NCI-H187 treated with DMSO at 0.1 percent for 48 hours (cell line): ENCODE measurements at regions not wholly inside any gene's neighbourhood (a gene's known extent, or its start where the extent isn't known, plus 50 kb on each side); places are given as distances from the start of the nearest gene placed in this dataset.
"Not testable (repeated sequence)": the region's sequence is repeated elsewhere in the genome, so short reads cannot be mapped to it uniquely, and the experiment has no call there.

ENCODE experiments used
- DNase-seq: peaks from one replicate; lab custom pipeline; 2025; lab: John Stamatoyannopoulos, UW

DNA sequence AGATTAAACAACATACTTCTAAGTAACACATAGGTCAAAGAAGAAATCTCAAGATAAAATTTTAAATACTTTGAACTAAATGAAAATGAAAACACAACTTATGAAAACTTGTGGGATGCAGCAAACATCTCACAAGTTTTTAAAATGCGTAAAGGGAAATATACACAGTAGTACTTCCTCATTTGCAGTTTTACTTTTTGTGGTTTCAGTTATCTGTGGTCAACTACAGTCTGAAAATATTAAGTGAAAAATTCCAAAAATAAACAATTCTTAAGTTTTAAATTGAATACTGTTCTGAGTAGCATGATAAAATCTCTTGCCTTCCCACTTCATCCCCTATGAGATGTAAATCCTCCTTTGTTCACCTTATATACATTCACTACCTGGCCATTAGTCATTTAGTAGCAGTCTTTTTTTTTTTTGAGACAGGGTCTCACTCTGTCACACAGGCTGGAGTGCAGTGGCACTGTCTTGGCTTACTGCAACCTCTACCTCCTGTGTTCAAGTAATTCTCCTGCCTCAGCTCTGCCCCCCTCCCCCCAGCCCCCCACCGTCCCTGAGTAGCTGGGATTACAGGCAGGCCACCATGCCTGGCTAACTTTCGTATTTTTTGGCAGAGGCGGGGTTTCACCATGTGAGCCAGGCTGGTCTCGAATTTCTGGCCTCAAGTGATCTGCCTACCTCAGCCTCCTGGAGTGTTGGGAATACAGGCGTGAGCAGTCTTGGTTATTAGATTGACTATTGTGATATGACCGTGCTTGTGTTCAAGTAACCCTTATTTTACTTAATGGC lies 154.6 kb upstream of the AHI1 start:
- DNase-seq, result no peak

DNA sequence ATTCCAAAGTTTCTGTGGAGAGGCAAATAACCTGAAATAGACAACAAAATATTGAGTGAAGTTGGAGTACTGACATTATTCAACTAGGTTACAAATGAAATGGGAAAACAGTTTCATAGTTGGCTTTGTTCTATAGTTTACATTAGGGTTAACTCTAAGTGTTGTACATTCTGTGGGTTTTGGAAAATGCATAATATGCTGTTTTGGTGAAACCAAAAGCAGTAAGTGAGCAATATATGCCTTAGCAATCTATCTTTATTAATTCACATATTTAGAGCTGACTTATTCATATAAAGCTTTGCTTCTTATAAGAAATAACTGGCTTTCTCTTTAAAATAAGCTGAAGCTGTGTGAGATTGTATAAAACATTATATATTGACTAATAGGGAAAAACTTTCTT lies 157.5 kb upstream of the AHI1 start:
- no peak for DNase-seq

DNA sequence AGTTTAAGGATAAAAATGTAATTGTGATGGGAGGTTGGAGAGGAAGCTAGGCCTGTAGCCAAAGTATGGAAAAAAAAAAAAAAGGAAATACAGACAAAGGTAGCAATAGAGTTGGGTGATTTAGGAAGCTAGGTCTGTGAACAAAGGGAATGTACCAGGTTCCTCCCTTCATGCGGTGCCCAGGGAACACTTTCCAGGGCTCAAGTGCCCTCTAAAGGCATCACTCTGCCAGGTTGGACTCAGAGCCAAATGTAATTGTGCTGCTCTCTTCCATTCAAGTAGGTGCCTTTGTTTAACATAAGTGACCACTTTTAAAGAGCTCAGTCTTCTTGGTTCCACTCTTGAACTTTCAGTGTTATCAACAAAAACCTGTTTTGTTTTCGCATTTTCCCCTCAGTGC lies 159.7 kb upstream of the AHI1 start:
- peak; percentile 76 for DNase-seq

DNA sequence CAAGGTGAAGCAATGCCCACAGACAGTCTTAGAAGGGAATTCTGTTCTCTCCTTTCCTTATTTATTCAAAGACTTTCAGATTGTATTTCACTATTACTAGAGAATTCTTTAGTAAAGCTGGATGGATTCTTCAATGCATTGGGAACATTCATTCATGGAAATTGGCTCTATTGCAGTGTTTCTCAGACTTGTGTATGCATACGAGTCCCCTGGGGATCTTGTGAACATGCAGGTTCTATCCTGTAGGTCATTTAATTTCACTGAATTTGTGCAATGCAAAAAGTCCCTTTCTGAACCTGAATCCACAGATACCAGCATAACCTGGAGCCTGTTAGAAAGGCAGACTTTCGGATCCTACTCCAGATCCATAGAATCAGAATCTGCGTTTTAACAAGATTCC lies 160.9 kb upstream of the AHI1 start:
- no peak for DNase-seq

DNA sequence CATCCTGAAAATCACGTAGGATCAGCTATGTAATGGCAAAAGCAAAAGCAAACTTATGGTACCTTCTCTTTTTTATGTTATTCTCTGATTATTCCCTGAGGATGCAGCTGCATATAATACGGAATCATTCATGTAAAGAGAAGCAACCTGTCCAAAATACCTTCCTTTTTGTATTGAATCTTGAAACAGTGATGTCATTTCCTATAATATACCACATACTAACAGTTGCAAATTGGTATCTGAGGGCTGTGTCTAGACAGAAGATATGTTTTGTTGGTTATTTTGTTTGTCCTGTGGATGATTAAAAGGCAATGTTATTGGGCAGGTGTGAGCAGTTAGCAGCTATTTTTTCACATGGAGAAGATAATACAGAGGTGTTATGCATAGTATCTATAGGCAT lies 161.4 kb upstream of the AHI1 start:
- no peak for DNase-seq

DNA sequence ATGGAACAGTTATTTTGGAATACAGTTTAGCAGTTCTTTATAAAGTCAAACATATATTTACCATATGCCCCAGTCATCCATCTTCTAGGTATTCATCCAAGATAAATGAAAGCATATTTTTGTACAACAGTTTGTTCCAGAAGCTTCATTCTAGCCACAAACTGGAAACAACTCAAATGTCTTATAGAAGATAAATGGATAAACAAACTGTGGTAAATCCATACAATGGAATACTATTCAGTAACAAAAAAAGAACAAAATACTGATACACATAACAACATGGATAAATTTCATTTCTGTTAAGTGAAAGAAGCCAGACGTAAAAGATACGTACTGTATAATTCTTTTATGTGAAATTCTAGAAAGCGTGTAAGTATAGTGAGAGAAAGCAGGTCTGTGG lies 167.0 kb upstream of the AHI1 start:
- no peak for DNase-seq

DNA sequence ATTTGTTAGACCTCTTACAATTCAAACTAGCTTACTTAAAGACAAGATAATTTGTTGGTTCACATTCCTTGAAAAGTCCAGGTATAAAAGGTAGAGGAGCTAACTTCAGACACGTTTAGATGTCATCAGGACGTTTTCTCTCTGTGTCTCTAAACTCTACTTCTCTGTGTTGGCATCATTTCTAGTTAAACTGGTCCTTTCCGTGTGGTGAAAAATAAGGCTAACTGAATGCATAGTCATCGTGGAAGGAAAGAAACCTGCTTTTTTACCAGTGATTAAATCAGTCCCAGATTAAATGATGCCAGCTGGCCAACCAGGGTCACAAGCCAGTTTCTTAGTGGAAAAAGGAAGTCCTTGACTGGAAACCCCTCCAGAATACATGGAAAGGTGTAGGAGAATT lies 168.4 kb upstream of the AHI1 start:
- DNase-seq, result no peak

DNA sequence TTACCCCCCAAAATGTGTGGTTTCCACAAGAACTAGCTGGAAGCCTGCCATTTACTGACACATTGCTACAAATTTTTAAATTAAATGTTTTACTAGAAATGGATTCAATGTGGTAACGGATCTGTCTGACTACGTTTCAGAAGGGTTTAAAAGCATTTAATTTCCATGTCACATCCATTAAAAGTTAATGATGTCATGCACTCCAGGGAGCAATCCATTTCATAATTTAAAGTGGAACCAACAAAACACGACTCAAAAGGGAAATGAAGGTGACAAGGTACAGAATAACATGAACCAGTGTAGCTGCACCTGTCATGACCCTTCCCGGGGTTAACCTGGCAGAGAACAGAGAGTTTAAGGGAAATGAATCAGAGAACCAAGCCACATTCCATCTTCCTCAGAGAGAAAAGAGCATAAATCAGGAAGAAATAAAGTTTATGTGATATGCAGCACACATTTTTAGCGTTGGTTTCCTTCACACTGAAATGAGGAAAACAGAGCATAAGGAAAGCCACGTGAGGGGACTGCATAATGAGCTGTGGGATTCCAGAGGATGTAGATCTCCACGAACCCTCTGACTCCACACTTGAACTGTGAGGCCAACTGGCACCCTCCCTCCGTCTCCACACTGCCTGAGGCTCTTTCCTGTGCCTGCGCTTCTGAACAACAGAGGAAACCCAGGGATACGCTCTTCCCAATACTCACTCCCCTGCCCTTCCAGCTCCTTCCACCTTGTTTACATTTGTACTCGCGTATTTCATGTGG lies 170.3 kb upstream of the AHI1 start:
- no peak for DNase-seq

DNA sequence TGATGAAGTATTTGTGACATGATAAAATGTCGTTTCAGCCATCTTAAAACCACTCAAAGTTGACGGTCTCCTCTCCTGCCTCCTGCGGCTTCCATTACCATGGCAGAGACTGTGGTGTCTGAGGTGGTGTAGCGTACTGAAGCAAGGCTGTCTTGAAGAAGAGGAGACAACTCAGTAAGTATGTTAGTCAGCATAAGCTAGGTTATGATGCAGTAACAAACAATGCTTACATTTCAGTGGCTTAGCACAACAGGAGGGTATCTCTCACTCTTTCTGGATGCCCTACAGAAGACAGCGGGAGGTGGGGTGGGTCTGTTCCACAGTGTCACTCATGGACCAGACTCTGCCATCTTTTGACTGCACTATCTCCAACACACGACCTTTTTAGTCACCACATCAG lies 174.7 kb upstream of the AHI1 start:
- no peak for DNase-seq

DNA sequence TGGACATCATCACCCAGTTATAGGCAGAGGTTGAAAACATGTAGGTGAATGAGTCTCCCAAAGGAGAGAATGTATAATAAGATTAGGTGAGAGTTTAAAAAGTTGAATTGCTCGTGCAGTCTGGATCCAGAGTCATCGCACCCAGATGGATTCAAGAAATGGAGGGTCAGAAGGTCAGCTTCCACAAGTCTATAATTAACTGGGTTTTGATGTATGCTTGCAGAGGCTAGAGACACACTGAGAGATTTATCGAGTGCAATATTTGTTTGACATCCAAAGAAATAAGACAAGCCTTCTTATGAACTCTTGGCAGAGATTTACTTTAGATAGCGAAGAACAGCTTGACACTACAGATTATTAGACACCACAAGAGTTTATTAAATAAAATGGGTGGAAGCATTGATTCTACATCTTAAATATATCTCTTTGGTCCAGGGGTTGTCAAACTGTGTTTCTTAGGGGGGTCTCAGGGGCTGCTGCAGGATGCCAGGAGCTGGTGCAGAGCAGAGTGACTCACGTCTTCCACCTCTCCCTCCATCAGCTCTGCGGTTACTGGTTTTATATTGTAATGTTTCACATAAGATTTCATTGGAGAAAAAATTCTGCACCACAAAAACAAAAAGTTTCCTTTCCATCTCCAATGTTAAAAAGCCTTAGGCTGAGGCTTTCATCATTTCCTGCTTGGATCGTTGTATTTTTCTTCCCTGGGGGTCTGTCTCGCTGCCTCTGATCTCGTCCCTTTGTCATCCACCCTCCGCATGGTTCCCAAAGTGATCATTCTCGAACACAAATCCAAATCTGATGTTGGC lies 176.2 kb upstream of the AHI1 start:
- DNase-seq, result no peak

DNA sequence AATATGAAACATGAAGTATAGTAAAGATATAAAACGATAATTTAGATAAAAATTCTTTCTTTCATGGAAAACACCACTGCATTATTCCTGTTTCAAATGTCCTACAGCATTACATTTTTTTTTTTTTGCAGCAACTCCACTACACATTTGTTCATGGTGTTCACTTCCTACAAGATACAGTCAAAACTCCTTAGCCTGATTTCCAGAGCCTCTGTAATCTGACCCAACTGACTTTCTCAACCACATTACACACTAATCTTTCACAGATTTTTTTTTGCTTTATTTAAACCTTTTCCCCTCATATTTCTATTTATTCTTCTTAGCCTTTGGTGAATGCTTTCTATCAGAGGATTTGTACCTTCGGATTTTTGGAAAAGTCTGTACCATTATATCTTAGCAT lies 176.5 kb upstream of the PDE7B start:
- no peak for DNase-seq

DNA sequence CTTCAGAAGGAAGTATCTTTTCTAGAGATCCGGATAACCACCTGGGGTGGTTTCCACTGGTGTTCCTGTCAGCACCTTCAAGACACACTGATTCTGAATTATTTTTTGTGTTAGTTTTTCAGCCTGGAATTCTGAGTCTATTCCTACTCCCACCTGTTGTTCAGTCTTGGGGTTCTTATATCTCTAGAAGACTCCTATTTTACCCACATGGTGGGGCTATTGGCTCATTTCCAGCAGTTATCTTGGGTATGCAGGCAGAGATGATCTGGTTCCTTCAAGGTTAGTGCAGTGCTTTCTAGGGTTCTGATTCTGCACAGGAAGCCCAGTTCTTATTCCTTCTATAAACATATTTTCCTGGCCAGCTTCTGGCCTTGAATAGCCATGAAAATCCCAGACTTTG lies 175.6 kb upstream of the PDE7B start:
- peak; percentile 8 for DNase-seq

DNA sequence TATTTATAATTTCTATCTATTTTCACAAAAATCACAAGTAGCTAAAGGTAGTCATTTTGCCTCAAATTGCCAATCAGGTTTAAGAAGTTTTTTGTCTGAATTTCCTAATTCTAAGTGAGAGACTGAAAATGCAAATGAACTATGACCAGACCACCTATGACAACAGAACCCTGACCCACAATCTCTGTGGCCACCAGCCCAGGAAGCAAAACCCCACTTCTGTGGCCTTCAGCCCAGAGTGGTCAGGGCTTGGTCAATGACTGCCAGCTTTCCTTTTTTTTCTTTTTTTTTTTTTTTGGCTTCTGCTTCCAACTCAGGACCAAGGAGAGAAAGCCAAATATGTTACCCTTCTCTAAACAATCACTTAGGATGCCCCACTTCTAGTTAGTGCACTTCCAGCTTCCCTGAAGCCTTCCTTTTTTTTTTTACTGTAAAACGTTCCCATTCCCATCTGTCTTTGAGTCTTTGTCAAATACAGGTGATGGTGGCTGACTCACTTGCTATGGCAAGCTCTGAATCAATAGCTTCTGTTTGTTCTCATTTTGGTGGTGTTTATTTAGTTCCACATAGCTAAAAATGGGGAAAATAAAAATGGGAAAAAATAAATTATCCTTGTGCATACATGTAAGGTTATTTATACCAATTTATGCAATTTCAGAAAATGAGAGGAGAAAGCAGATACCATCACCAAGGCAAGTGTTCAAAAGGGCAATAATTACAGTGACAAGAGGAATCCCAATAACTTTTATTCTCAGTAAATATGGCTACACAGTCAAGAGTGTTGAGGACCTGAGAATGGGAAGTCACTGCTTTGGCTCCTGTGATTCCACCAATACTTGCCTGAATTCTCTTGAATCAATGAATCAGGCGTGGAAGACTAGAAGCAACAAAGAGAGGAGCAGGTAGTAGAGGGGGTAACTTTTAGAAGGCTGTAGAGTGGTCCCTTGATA lies 170.3 kb upstream of the PDE7B start:
- DNase-seq, result no peak

DNA sequence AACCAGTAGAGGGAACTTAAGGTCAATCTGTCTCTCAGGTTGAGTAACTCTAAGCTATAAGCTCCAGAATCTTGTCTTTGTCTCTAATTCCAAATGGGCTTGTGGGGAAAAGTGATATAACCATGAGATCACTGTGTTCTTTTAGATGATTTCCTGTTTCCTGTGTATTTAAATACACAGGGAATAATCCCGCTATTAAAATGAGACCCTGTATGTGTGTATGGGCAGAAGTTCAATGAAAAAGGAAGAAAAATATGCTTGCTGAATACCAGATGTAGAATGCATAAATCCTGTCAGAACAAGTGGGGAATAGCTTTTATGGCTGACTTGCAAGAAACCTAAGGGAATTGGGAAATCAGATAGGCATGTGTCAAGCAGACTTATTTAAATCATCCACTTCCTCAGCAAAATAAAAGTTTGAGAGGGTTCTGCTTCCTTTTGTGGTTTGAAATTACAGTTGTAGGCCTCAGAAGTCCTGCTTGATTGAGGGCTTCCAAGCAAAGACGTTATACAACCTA lies 164.7 kb upstream of the PDE7B start:
- no peak for DNase-seq

DNA sequence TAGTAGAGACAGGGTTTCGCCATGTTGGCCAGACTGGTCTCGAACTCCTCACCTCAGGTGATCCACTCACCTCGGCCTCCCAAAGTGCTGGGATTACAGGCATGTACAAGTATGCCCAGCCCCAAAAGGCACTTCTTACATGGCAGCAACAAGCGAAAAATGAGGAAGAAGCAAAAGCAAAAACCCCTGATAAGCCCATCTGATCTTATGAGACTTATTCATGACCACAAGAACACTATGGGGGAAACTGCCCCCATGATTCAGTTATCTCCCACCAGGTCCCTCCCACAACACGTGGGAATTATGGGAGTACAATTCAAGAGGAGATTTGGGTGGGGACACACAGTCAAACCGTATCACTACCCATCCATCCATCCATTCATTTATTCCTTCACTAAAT lies 163.0 kb upstream of the PDE7B start:
- not testable (repeated sequence) for DNase-seq

DNA sequence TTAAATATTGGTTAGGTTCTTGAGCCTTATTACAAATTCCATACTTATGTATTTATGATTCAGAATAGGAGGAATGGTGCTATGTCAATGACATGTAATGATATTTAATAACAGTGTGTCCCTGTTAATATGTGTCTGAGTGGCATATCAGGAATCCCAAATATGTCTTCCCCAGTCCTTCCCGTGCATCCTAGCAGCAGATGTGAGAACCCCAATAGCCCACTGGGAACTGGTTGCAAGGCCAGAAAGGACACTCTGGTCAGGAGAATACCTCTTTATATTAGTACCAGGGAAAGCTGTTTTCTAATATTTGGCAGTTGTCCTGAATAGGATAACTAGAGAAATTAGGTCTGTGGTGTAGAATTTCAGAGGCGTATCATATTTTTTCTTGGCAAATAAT lies 159.1 kb upstream of the PDE7B start:
- no peak for DNase-seq

DNA sequence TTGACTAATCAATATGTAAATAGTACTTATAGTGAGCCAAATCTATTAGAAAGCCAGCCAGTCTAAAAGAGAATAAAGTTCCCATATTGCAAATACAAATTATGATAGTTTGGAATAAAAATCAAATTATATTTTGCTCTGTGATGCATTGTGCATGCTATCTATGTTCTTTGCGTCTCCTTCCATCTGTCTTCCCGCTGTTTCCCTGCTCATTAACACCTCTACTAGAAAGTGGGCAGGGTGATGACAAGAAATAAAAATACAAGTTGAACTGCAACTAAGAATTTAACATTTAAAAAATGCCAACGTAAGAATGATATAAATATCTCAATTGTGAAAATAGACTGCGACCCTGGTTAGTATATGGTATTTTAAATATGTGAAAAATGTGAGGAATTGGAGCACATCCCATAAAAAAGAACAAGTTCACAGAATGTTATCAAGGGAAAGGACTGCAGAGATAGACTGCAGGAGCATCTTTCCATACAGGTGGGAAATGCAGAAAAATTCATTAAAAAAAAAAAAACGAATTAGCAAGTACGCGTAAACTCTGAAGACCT lies 157.6 kb upstream of the PDE7B start:
- DNase-seq, result no peak

DNA sequence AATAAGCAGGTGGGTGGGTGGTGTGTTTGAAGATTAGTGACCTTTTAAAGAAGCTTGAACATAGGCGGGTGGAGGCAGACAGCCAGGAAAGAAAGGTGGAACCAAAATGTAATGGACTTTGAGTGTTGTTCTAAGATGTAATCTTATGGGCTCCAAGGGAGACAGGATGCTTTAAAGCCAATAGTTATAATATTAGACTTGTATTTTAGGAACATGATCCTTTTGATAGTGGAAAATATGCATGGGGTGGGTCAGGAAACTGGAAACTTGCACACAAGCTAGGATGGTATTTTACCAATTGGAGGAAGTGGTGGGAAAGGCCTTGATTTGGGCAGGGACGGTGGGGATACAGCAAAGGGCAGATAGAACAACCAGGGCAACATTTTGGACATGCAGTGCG lies 151.8 kb upstream of the PDE7B start:
- no peak for DNase-seq

DNA sequence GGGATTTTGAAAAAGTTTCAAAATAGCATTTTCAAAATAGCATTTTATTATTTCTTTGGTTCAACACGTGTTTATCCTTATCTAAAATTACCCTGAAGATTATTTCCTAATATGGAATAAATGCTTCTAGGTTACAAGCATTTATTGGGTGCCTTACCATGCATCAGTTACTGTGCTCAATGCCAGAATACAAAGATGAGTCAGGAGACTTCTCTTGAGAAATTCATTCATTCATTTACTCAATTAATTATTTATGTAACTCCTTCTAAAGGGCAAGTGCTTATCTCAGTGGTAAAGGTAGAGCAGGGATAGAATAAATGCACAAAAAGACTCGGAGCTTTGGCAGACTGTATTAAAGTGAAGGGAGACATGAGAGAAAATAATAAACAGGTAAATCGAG lies 150.1 kb upstream of the PDE7B start:
- no peak for DNase-seq

DNA sequence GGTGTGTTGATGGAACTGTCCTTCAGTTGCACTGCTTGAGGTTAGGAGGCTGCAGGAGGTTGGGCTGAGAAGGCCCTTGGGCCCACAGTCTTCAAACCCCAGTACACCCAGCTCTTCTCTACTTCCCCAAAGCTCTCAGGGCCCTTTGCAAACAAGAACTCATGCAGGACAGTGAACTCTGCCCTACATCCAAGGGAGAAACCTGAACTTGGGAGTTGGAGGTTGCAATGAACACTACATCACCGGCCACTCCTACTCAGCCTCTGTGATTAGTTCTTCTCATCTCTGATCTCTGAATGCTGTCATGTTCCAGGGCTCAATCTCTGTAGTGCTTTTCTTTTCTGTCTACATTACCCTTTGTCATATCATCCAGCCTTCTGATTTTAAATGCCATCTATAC lies 148.5 kb upstream of the PDE7B start:
- DNase-seq, result no peak

DNA sequence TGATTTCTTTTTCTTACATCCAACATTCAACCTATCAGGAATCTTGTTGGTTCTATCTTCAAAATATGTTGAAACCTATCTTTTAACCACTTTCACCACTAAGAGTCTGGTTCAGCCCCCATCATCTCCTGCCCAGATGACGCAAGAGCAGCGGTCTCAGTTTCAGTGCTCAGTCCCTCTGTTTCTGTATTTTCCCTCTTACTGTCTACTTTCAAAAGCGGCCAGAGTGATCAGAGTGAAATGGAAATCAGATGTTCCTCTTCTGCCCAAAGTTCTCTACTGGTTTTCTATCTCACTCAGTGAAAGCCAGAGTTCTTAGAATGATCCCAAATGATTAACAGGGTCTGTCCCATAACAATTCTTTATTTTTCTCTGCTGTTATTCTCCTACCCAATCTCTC lies 147.9 kb upstream of the PDE7B start:
- DNase-seq, result no peak
